Right lobe of liver (tissue), 4 donors: ENCODE measurements at regions not wholly inside any gene's neighbourhood (a gene's known extent, or its start where the extent isn't known, plus 50 kb on each side); places are given as distances from the start of the nearest gene placed in this dataset.

Experiments used
- POLR2A ChIP-seq: fragments of 450-650 bp; IDR thresholded peaks from one replicate; pipeline ENCODE4 v1.6.1; 2017; ENCODE audit warnings: antibody characterized with exemption, mild to moderate bottlenecking
- TF ChIP-seq, protein P1 (sequence below), 4 donors: fragments of 200-600 bp in 3 of 4; fragments of 450-650 bp in 1 of 4; IDR thresholded peaks; one replicate each; pipeline versions ENCODE4 v1.5.1 to v1.8.0; 2016 to 2022; ENCODE audit warnings: antibody characterized with exemption in 4 of 4, mild to moderate bottlenecking in 2 of 4
- donor health status: DM: no; HTN: no; CAD: no.
- donor health status: DM: no; HTN: no; CAD: no.
- donor health status: DM: no; HTN: yes; CAD: no.

DNA sequence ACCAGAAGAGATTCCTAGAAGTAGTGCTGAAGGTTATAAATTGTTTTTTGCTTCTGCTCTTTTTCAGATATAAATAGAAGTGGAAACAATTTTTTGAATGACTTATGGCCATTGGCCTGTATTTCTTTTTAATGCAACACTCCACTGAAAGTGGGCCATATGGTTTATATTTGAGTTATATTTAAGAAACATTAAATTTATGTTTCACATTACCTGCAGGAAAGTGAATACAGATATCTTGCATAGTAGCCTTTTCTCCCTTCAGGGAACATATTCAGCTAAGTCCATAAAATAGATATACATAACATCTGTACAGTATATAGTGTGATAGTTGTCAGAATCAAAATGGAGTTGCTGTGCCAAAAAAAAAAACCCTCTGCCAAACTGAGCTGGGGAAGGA is 53.1 kb upstream of the EFEMP1 start:
- TF ChIP-seq POLR2A = no peak
- TF ChIP-seq, protein P1, sequence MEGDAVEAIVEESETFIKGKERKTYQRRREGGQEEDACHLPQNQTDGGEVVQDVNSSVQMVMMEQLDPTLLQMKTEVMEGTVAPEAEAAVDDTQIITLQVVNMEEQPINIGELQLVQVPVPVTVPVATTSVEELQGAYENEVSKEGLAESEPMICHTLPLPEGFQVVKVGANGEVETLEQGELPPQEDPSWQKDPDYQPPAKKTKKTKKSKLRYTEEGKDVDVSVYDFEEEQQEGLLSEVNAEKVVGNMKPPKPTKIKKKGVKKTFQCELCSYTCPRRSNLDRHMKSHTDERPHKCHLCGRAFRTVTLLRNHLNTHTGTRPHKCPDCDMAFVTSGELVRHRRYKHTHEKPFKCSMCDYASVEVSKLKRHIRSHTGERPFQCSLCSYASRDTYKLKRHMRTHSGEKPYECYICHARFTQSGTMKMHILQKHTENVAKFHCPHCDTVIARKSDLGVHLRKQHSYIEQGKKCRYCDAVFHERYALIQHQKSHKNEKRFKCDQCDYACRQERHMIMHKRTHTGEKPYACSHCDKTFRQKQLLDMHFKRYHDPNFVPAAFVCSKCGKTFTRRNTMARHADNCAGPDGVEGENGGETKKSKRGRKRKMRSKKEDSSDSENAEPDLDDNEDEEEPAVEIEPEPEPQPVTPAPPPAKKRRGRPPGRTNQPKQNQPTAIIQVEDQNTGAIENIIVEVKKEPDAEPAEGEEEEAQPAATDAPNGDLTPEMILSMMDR (IDR thresholded peaks at IDR 0.05) = no peak
